ENCODE measurements at regions not wholly inside any gene's neighbourhood (a gene's known extent, or its start where the extent isn't known, plus 50 kb on each side); places are given as distances from the start of the nearest gene placed in this dataset.

- DNase-seq (ENCODE audit: low read depth in 2 of 3, low spot score in 2 of 3): no peak
These were observed 154.1 kb downstream of the LRRC70 start for GRCh38 chr5:62732677-62733121.

DNA sequence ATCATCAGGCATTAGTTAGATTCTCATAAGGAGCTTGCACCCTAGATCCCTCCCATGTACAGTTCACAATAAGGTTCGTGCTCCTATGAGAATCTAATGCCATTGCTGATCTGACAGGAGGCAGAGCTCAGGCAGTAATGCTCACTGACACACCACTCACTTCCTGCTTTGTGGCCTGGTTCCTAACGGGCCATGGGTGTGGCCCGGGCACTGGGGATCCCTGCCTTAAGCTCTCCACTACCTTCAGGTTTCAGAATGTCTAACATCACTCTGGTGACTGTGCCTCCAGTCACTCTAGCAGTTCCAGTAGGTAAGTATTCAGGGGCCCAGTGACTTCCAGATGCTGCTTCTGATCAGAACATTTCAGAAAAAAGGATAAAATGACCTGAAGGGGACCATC, 152.4 kb downstream of the LRRC70 start:
- no peak for DNase-seq (ENCODE audit: low read depth in 2 of 3, low spot score in 2 of 3)

DNA sequence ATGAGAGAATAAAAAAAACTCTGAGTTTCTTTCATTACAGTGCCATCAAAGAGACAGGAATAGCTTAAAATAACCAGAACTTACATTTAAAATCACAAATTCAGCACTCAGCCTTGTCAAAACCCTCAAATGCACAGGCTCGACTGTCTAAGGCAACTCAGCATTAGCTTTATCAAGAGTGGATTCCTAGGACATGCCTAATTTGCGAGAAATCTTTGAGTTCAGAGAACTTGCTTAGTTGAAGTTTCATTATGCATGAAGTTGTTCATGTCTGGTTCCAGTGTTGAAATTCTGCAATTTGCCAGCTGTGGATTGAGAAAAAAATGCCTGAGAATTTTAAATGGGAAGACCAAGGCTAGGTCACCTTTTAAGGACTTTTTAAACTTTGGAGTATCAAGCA, 151.1 kb downstream of the LRRC70 start:
- DNase-seq (ENCODE audit: low read depth in 2 of 3, low spot score in 2 of 3): no peak

DNA sequence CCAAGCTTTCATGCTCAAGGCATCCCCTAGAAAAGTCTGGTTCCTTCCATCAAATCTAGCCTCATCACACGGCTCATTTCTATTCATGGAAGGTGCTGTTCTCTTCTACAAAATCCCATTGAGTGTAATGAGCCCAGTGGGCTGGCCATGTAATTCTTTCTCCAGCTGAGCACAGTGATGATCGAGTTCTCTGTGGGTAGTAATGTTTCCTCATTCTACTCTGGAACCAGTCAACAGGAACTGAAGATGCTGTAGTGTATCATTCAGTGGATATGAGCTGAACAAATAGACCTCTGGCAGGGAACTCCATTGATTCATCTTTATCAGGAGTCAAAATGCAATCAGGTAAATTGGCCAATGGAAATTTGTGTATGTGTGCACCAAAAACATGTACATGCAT, 149.2 kb downstream of the LRRC70 start:
- no peak for DNase-seq (ENCODE audit: low read depth in 2 of 3, low spot score in 2 of 3)

DNA sequence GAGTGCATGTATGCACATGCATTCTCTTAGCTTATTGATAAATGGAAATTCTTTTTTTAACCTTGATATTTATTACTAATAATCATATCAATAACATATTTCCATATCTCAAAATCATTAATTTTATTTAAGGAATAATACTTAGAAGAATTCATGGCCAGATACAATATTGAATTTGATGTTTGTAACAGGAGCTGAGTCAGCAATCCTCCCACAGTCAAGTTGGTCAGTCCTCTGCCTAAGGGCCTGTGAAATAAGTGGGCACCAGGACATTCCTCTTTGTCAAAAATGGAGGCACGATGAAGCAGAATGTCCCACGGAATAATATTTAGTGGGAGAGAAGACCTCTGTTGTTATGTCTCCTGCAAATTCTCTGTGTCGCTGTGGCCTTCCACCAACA, 148.6 kb downstream of the LRRC70 start:
- no peak for DNase-seq (ENCODE audit: low read depth in 2 of 3, low spot score in 2 of 3)

DNA sequence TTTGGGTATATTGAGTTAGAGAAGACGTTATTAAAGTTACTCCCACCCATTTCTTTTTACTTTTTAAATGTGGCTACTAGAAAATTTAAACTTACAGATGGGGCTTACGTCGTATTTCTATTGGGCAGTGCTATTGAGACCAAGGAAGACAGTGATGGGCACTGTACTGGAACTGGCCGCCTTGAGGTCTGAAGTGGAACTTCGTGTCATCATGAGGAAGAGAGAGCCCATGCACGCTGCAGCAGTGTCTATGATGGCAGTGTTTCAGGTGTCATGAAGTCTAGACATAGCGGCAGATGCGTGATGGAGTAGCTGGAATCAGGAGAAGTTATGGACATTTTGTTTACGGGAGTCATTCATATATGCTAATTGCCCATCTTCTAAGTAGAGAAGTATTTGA, 143.7 kb downstream of the LRRC70 start:
- DNase-seq (ENCODE audit: low read depth in 2 of 3, low spot score in 2 of 3): no peak

GRCh38 chr5:62720031-62720441, 141.4 kb downstream of the LRRC70 start:
- DNase-seq (ENCODE audit: low read depth in 2 of 3, low spot score in 2 of 3): peak in 2 of 3 donors; percentile 67 to 87

DNA sequence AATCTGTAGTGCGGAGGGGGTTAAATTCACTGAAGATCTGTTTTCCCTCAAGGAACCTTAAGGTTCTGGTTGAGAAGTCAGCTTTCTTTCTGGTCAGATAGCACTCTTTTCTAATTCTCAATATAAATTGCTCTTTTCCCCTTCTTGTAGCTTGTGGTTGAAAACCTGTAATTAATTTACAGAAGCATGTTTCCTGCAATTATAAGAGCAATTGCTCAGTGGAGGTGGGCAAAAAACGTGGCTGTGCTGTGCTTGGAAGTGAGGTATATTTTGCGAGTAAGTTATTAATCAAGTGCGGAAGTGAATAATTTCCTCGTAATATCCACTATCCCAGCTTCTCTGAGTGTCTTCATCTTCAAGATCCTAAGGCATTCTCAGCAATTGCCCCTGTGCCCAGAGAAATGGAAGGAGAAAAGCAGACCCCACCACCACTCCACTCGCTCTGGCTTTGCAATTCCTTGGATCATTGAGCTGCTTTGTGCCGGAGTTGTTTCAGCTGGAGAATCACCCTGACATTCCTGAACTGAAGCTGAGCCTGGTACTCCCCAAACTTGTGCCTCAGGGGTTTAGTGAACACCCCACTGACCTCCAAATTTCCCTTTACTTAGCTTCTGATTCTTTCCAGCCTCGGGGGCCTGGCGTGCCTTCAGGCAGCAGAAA, 140.6 kb downstream of the LRRC70 start:
- DNase-seq (ENCODE audit: low read depth in 2 of 3, low spot score in 2 of 3): no peak

DNA sequence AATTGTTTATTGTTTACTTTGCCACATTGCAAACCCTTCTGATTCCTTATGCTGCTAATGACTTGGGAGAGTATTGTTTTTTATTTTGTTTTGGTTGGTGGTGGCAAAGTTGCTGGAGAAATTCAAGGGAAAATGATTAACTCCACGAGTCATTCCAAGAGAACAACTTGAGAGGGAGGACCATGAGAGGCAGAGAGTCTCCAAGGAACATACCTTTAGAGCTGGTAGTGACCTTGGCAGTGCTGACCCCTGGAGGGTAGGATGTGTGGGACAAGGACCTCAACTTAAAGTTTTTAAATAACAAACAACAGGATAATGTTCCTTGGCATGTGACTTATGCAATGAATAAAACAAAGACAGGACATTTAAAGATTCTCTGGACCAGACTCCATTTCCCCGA, 139.7 kb downstream of the LRRC70 start:
- DNase-seq (ENCODE audit: low read depth in 2 of 3, low spot score in 2 of 3): peak in 1 of 3 donors; percentile 16

DNA sequence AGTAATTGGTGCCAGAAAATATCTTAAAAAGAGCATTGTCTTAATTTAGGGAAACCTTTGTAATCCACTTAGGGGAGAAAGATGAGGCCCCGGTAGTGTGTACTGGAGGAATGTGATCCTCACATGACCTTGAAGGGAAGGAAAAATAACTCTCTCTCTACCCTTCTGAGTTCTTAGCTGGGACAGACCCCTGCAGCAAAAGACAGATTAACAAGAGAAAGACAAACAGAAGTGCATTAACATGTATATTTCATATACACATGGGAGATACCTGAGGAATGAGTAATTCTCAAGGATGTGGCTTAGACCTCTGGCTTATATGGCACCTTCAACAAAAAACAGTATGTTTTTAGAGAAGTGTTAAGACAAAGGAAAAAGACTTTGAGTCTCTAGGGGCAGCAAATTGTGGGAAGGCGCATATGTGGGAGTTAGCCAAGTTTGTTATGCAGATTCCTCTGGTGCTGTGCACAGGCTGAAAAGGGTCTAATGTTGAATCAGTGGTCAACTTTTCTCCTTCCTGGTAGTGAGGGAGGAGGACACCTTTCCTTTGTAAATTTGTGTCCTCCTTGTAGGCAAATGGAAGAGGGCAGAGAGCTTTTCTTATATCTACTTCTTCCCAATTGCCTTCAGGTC, 138.8 kb downstream of the LRRC70 start:
- DNase-seq (ENCODE audit: low read depth in 2 of 3, low spot score in 2 of 3): no peak

- no peak for DNase-seq (ENCODE audit: low read depth in 2 of 3, low spot score in 2 of 3)
These were observed 135.7 kb downstream of the LRRC70 start for GRCh38 chr5:62714296-62714695.

- DNase-seq (ENCODE audit: low read depth in 2 of 3, low spot score in 2 of 3): no peak
These were observed 130.1 kb downstream of the LRRC70 start for GRCh38 chr5:62708481-62709325.

GRCh38 chr5:62707563-62707962, 128.9 kb downstream of the LRRC70 start:
- DNase-seq (ENCODE audit: low read depth in 2 of 3, low spot score in 2 of 3): no peak

DNA sequence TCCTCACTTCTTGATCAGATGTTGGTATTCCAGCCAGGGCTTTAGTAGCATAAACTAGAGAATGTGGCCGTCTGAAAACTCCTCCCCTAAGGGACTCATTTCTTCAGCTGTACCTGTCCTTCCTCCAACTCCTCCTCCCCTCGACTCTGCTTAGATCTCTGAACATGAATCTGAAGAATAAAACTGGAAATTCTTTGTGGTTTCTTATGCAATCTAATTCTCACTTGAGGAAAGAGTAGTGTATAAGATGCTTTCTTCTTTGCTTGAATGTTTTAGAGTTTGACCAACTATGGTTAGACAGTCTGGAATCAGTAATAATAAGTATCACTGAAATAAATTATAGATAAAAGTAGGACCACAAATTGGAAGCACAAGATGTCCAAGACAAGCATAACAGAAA, 128.5 kb downstream of the LRRC70 start:
- DNase-seq (ENCODE audit: low read depth in 2 of 3, low spot score in 2 of 3): no peak

DNA sequence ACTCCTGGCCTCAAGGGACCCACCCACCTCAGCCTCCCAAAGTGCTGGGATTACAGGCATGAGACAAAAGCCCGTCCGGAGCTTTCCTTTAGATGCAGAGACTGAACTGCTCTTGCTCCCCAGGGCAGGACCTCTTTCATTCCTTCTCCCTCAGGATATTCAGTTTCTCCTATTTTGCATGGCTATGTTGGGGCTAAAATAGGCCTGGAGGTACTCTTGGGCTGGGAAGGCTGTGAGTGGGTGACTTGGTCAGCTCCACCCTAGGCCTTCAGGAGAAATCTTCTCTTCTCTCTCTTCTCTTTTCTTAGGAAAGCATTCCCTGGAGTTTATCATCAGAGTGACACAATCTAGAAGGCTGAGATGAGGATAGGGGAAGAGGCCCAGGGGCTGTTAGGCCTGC, 126.4 kb downstream of the LRRC70 start:
- DNase-seq (ENCODE audit: low read depth in 2 of 3, low spot score in 2 of 3): no peak

- no peak for DNase-seq (ENCODE audit: low read depth in 2 of 3, low spot score in 2 of 3)
These were observed 123.5 kb downstream of the LRRC70 start for GRCh38 chr5:62702126-62702525.

DNA sequence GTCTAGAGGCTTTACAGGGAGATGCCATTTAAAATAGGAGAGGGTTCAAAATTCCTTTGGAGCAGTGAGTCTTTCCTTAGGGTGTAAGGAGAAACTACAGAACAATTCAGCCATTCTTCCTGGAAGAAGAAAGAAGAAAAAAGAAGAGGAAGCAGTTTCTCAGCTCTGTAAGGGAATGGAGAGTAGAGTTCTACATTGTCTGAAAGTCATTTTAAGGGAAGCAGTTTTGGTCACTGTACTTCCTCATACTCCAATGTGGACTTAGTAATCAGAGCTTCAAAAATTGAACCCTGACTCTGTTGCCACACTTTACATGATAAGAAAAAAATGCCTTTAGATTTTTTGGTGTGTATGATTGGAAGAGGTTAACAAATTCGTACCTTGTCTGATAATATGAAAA, 122.4 kb downstream of the LRRC70 start:
- no peak for DNase-seq (ENCODE audit: low read depth in 2 of 3, low spot score in 2 of 3)

GRCh38 chr5:62698756-62699155, 120.1 kb downstream of the LRRC70 start:
- no peak for DNase-seq (ENCODE audit: low read depth in 2 of 3, low spot score in 2 of 3)

DNA sequence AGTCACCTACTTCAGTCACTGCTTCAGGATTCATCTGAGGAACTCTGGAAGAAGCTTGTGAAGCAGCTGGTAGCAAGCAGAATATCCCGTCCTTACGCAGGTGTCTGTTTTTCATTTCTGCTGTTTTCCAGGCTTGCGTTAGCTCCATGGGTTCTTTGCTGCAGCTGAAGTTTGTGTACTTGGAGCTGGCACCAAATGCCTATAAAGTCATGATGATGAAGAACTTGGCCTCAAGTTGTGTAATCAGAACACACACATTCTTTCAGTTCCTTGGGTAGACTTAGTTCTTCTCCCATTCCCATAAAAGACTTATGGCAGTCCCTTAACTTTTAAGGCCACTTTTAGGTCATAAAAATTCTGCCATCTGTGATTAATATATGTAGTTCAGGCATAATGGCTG, 116.7 kb downstream of the LRRC70 start:
- no peak for DNase-seq (ENCODE audit: low read depth in 2 of 3, low spot score in 2 of 3)

DNA sequence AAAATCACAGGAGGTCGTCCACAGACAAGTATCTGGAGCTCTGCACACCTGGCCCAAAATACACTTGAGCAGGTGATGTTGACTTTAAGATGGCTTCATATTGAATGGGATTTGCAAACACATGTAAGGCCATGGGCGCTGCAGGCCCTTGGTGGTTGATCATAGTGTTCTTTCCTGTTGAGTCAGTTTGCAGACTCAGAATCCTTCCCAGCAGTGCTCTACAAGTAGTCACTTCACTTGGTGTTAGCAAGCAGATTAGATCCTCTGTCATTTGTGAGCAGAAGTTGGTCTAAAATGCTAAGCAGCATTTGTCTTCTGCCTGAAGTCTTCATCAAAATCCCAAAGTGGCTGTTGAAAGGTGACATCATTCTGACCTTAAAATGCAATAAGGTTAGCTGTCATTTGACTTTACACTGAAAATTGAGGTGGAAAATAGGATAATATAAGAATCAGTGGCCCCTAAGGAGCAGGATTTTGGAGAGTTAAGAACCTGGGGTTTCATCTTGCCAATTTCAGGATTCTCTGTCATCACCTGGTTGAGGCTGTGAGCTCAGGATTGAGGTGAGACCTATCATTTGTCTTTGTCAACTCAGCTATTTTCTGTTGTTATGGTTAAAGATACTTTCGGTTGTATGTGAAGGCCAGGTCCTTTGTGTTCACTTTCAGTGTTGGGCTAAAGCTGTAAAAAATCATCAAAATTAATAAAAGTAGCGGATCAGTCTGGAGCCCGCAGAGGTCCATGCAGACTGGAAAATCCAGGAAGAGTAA, 114.5 kb downstream of the LRRC70 start:
- no peak for DNase-seq (ENCODE audit: low read depth in 2 of 3, low spot score in 2 of 3)

- DNase-seq (ENCODE audit: low read depth in 2 of 3, low spot score in 2 of 3): no peak
These were observed 113.3 kb downstream of the LRRC70 start for GRCh38 chr5:62691946-62692345.
